Activated CD4-positive, CD25-positive, alpha-beta regulatory T cell treated with anti-CD3 and anti-CD28 coated beads, Interleukin-2, amount 50 U/mL, for 24 hours (primary cell): ENCODE measurements at regions not wholly inside any gene's neighbourhood (a gene's known extent, or its start where the extent isn't known, plus 50 kb on each side); places are given as distances from the start of the nearest gene placed in this dataset.
"Not testable (repeated sequence)": the region's sequence is repeated elsewhere in the genome, so short reads cannot be mapped to it uniquely, and the experiment has no call there.

Source experiments
- ATAC-seq, 2 donors: fragments of 150-1000 bp; cut with Tn5 transposase; one replicate each; pipeline ENCODE4 v1.10.0; 2021; ENCODE audit warnings: mild to moderate bottlenecking in 1 of 2, moderate library complexity in 1 of 2

DNA sequence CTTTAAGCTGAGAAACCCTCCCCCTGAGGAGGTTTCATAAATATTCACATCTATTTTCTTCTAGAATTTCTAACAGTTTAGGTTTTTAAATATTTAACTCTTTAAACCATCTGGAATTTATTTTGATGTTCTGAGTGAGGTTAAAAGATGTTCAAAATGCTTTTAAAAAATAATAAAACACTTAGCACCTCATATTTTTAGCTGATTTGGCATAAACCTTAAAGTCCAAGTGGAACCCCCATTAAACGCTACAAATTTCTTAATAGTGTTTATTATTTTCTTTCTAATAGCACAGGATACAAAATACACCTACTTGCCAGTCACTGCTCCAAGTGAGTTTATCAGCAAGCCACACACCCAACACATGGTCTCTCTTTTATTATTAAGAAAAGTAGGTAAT is 277.2 kb downstream of the QDPR start:
- no peak for ATAC-seq

GRCh38 chr4:17232566-17233253 is 279.2 kb downstream of the QDPR start:
- no peak for ATAC-seq

DNA sequence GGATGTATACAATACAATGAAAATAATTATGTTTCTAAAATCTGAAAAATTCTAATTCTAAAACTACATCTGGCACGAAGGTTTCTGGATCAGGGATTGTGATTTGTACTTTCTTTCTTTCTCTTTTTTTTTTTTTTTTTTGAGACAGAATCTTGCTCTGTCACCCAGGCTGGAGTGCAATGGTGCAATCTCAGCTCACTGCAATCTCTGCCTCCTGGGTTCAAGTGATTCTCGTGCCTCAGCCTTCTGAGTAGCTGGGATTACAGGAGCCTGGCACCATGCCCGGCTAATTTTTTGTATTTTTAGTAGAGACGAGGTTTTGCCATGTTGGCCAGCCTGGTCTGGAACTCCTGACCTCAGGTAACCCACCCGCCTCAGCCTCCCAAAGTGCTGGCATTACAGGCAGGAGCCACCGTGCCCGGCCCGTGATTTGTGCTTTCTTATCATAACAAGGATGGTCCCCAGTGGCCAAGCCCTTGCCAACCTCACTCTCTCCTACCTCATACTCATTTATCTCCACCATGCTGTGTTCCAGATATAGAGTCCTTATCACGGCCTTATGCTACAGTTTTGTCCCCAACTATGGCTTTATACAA is 279.9 kb downstream of the QDPR start:
- ATAC-seq, result not testable (repeated sequence)

- ATAC-seq, result no peak
Observed at GRCh38 chr4:17230727-17231126, 281.2 kb downstream of the QDPR start.

- ATAC-seq, result no peak
Observed at GRCh38 chr4:17220816-17221215, 291.1 kb downstream of the QDPR start.

- no peak for ATAC-seq
Observed at GRCh38 chr4:17218786-17219185, 293.1 kb downstream of the QDPR start.

DNA sequence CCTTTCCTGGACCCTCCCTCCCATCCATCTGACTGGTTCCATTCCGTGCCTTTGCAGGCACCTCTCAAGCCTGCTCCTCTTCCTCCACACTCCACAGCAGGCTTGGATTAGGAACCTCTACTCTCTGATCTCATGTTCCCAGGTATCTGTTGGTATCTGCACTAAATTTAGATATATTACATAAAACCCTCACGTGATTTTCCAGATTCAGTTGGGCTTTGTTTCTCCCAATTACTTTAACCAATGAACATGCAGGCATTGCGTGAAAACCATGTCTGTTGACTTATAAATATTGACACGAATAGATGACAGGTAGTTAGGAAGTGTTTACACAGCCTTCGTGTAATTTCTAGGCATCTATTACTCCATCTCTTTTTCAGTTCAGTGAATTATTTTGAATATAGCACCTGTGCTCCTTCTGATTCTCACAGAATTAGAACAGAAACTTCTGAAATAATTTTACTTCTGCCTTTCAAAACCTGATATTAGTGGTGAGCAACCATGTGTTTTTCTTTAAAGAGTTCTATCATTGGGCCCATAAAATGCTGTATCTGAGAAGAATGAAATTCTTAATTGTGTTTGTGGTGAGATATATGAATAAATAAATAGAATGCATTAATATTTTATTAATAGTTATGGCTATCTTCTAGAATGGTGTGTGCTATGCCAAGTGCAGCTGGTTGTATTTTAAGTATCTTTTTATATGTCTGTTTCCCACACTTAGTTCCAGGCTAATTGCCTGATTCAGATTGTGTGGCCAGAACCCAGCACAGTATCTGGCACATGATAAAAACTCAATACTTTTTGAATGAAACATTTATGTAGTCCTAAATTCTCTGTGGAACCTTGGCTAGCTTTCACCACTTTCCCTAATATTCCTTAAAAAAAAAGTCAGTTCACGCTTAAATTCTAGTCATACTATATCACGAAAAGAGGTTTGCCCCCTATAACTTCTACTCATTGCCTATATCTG is 304.8 kb downstream of the QDPR start:
- no peak for ATAC-seq

GRCh38 chr4:17204908-17205307 is 306.5 kb upstream of the LDB2 start:
- no peak for ATAC-seq

DNA sequence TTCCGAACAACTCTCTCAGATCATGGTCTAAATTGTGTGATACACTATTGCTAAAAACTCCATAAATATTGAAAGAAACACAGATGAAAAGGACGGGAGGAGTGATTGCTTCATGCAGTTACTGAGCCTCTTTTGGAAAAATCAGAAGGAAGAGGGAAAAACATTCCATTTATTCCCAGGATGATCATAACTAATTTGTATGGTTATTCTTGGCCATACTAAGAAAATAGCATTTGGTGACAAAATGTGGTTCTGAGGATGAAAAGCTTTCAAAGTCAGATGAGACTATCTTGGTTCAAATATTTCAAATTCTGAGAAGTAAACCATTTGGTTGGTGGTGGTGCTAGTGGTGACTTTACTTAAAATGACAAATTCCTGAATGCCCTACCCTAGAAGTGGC is 305.4 kb upstream of the LDB2 start:
- ATAC-seq, result no peak

- no peak for ATAC-seq
Observed at GRCh38 chr4:17197070-17197469, 298.6 kb upstream of the LDB2 start.

GRCh38 chr4:17195461-17196275 is 297.2 kb upstream of the LDB2 start:
- ATAC-seq, result no peak

GRCh38 chr4:17194586-17194985 is 296.1 kb upstream of the LDB2 start:
- no peak for ATAC-seq

DNA sequence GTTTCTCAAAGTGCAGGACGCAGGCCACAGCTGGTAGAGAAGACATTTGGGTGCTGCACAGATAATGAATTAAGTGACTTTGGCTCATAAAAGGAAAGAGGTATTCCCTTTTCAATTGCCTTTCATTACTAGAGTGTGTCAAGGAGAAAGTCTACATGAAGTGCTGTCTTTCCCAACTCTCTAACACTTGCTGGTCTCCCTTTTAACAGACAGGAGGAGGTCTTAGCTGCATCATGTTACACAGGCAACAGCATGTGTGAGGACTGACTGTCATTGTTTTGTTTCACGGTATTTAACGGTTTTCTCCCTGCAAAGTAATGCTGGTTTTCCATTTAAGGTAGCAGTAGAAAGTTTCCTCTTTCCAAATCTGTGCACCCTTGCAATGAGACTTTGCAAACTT is 291.3 kb upstream of the LDB2 start:
- no peak for ATAC-seq

DNA sequence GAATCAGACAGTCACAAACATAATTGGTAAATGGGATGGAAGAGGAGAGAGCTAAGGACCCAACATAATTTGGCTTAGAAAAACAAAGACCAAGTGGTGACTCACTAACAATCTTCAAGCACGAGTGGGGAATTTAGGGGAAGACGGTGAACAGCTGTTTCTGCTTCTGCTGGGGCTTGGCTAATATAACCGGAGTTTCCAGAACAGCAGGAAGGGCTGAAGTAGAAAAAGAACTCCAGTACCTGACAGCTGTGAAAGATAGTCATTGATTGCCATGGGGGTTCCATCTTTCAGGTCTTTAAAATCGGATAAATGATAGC is 290.9 kb upstream of the LDB2 start:
- no peak for ATAC-seq

GRCh38 chr4:17188547-17189400 is 290.3 kb upstream of the LDB2 start:
- no peak for ATAC-seq

DNA sequence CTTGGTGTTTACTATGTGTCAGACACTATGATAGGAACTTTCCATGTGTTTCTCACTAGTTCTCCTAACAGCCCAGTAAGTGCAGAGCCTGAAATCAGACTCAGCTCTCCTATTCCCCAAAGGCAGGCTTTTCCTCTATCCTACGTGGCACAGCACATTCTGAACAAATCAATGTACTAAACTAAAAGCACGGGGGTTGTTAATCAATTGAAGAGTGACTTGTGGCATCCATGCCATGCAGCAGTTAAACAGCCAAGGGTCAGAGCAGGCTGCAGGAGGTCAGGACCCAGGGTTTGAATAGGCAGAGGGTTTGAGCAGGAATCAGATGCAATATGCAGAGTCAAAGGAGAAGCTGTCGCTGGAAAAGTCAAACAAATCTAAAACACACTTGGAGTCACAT is 289.7 kb upstream of the LDB2 start:
- no peak for ATAC-seq

GRCh38 chr4:17187003-17187402 is 288.6 kb upstream of the LDB2 start:
- ATAC-seq, result no peak

- no peak for ATAC-seq
Observed at GRCh38 chr4:17182888-17183287, 284.4 kb upstream of the LDB2 start.

DNA sequence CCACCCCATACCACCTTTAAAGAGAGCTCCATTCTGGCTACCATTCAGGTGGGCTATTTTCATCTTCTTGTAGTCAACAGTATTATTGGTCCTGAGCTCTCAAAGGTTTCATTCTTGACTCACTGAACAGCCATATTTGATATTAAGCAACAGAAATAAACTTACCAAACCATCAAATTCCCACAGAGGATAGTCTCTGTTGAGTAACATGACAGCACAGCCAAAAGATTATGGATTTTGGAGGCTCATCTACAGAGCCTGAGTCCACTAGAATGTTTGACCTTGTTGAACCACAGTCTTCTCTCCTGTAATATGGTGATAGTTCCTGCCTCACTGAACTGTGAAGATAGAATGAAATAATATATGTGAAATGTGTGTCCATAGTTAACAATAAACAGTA is 276.3 kb upstream of the LDB2 start:
- no peak for ATAC-seq

GRCh38 chr4:17173300-17173699 is 274.9 kb upstream of the LDB2 start:
- ATAC-seq, result no peak

- no peak for ATAC-seq
Observed at GRCh38 chr4:17170131-17170530, 271.7 kb upstream of the LDB2 start.

GRCh38 chr4:17169699-17170098 is 271.3 kb upstream of the LDB2 start:
- ATAC-seq, result no peak
